ENCODE measurements at regions not wholly inside any gene's neighbourhood (a gene's known extent, or its start where the extent isn't known, plus 50 kb on each side); places are given as distances from the start of the nearest gene placed in this dataset.

DNA sequence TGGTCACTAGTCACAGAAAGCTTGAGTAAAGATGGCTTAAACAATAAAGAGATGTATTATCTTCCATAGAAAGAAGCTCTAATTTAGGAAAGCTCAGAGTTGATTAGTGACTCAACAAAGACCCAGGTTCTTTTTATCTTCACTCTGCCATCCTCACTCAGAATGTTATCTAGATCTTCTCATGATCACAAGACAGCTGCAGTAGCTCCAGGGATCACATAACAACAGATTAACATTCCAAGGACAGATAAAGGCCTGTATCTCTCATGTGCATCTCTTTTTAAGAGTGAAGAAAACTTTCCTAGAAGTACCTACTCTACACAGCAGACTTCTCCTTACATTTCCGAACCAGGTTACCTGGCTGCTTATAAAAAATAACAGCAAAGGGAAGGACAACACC is 368.7 kb upstream of the PROX1 start:
- no peaks in the 10 kb centered on the region for H3K9me2 ChIP-seq (ENCODE audit: insufficient read depth, low read length)
- no peaks in the 10 kb centered on the region for H3K27me3 ChIP-seq (ENCODE audit: insufficient read depth, low read depth, low read length)
- H3K36me3 ChIP-seq (ENCODE audit: insufficient read depth, low read length): no peaks in the 10 kb centered on the region
- H3F3A ChIP-seq (ENCODE audit: insufficient read depth, low read length, poor library complexity, severe bottlenecking): no peaks in the 10 kb centered on the region
- no peak overlapping the region for H3K9ac ChIP-seq (ENCODE audit: low read length)
- H3K9me3 ChIP-seq (ENCODE audit: low read length): no peaks in the 10 kb centered on the region
- H3K4me3 ChIP-seq (ENCODE audit: low read length): no peak overlapping the region
- no peak overlapping the region for H3K27ac ChIP-seq (ENCODE audit: low read length)
- no peak overlapping the region for H2AFZ ChIP-seq (ENCODE audit: low read depth, low read length)
- H3K4me2 ChIP-seq (ENCODE audit: low read length): no peak overlapping the region
- H4K20me1 ChIP-seq (ENCODE audit: insufficient read depth): no peaks in the 10 kb centered on the region
- H3K79me2 ChIP-seq (replicated peaks; ENCODE audit: insufficient read depth, low read length): no peaks in the 10 kb centered on the region
- TF ChIP-seq MXI1 (conservative IDR thresholded peaks at IDR 0.05; ENCODE audit: poor library complexity, severe bottlenecking) (no peak), EP300 (conservative IDR thresholded peaks at IDR 0.05; ENCODE audit: poor library complexity, severe bottlenecking) (no peak)

DNA sequence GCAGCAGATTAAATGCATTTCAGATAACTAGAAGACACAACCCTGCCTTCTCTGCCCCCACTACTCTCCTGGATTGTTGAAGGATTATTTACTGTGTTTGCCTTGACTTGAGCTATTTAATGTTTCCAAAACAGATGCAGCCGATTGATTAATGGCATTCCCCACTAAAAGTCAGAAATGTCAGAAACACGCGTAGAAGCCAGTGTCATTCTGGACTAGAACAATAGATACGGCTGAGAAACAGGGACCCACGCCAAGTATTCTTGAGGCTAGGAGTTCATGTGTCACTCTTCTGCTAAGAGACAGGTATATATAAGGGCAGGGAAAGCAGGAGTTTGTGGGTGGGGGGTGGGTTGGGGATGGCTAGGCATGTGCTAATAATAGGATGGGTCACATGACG is 366.7 kb upstream of the PROX1 start:
- Histone ChIP-seq H3K36me3 (ENCODE audit: insufficient read depth, low read length) (no peaks in the 10 kb centered on the region), H3K27ac (ENCODE audit: low read length) (no peak overlapping the region), H4K20me1 (ENCODE audit: insufficient read depth) (no peaks in the 10 kb centered on the region), H3K9me3 (ENCODE audit: low read length) (no peaks in the 10 kb centered on the region), H3K4me3 (ENCODE audit: low read length) (no peak overlapping the region), H3K9me2 (ENCODE audit: insufficient read depth, low read length) (no peaks in the 10 kb centered on the region), H3K79me2 (replicated peaks; ENCODE audit: insufficient read depth, low read length) (no peaks in the 10 kb centered on the region), H3F3A (ENCODE audit: insufficient read depth, low read length, poor library complexity, severe bottlenecking) (no peaks in the 10 kb centered on the region), H3K9ac (ENCODE audit: low read length) (no peak overlapping the region), H2AFZ (ENCODE audit: low read depth, low read length) (no peak overlapping the region), H3K4me2 (ENCODE audit: low read length) (no peak overlapping the region), H3K27me3 (ENCODE audit: insufficient read depth, low read depth, low read length) (no peaks in the 10 kb centered on the region)
- no peak for TF ChIP-seq TAF1 (IDR thresholded peaks at IDR 0.05; ENCODE audit: low read depth)
- no peak for TF ChIP-seq POLR2AphosphoS5 (IDR thresholded peaks at IDR 0.05)
- TF ChIP-seq RAD21 (conservative IDR thresholded peaks at IDR 0.05): no peak
- TF ChIP-seq EP300 (conservative IDR thresholded peaks at IDR 0.05; ENCODE audit: poor library complexity, severe bottlenecking): no peak
- no peak for TF ChIP-seq EZH2 (IDR thresholded peaks at IDR 0.05; ENCODE audit: borderline replicate concordance, insufficient read depth, low read length, poor library complexity, severe bottlenecking)
- TF ChIP-seq, protein P1, sequence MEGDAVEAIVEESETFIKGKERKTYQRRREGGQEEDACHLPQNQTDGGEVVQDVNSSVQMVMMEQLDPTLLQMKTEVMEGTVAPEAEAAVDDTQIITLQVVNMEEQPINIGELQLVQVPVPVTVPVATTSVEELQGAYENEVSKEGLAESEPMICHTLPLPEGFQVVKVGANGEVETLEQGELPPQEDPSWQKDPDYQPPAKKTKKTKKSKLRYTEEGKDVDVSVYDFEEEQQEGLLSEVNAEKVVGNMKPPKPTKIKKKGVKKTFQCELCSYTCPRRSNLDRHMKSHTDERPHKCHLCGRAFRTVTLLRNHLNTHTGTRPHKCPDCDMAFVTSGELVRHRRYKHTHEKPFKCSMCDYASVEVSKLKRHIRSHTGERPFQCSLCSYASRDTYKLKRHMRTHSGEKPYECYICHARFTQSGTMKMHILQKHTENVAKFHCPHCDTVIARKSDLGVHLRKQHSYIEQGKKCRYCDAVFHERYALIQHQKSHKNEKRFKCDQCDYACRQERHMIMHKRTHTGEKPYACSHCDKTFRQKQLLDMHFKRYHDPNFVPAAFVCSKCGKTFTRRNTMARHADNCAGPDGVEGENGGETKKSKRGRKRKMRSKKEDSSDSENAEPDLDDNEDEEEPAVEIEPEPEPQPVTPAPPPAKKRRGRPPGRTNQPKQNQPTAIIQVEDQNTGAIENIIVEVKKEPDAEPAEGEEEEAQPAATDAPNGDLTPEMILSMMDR (IDR thresholded peaks at IDR 0.05; ENCODE audit: poor library complexity, severe bottlenecking): no peak
- TF ChIP-seq MXI1 (conservative IDR thresholded peaks at IDR 0.05; ENCODE audit: poor library complexity, severe bottlenecking): no peak
- TF ChIP-seq, protein P2, sequence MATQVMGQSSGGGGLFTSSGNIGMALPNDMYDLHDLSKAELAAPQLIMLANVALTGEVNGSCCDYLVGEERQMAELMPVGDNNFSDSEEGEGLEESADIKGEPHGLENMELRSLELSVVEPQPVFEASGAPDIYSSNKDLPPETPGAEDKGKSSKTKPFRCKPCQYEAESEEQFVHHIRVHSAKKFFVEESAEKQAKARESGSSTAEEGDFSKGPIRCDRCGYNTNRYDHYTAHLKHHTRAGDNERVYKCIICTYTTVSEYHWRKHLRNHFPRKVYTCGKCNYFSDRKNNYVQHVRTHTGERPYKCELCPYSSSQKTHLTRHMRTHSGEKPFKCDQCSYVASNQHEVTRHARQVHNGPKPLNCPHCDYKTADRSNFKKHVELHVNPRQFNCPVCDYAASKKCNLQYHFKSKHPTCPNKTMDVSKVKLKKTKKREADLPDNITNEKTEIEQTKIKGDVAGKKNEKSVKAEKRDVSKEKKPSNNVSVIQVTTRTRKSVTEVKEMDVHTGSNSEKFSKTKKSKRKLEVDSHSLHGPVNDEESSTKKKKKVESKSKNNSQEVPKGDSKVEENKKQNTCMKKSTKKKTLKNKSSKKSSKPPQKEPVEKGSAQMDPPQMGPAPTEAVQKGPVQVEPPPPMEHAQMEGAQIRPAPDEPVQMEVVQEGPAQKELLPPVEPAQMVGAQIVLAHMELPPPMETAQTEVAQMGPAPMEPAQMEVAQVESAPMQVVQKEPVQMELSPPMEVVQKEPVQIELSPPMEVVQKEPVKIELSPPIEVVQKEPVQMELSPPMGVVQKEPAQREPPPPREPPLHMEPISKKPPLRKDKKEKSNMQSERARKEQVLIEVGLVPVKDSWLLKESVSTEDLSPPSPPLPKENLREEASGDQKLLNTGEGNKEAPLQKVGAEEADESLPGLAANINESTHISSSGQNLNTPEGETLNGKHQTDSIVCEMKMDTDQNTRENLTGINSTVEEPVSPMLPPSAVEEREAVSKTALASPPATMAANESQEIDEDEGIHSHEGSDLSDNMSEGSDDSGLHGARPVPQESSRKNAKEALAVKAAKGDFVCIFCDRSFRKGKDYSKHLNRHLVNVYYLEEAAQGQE (IDR thresholded peaks at IDR 0.05; ENCODE audit: borderline replicate concordance): no peak
- TF ChIP-seq SMC3 (conservative IDR thresholded peaks at IDR 0.05; ENCODE audit: poor library complexity): no peak
